Osteoblast (primary cell): ENCODE measurements at regions not wholly inside any gene's neighbourhood (a gene's known extent, or its start where the extent isn't known, plus 50 kb on each side); places are given as distances from the start of the nearest gene placed in this dataset.

ENCODE experiments used
- DNase-seq: peaks from one replicate; pipeline ENCODE4 v3.0.0; 2011; ENCODE audit warnings: low spot score, mixed read lengths; ENCODE audit not compliant: insufficient read length; ENCODE audit errors: missing footprints
- H2AFZ ChIP-seq: 2 replicates; pipeline ENCODE4 v1.6.0; 2011; ENCODE audit warnings: mild to moderate bottlenecking, low read length
- H3K27ac ChIP-seq: 2 replicates; pipeline ENCODE4 v1.5.1; 2011; ENCODE audit warnings: mild to moderate bottlenecking, low read depth, low read length, moderate library complexity
- H3K27me3 ChIP-seq: 2 replicates; pipeline ENCODE4 v1.6.0; 2012; ENCODE audit warnings: mild to moderate bottlenecking, control low read depth, inconsistent platforms, low read length, moderate library complexity; ENCODE audit not compliant: insufficient read depth
- H3K36me3 ChIP-seq: 2 replicates; pipeline ENCODE4 v1.5.1; 2011; ENCODE audit warnings: mild to moderate bottlenecking, low read length, control low read depth, moderate library complexity; ENCODE audit not compliant: insufficient read depth
- H3K4me1 ChIP-seq: 2 replicates; pipeline ENCODE4 v1.5.1; 2011; ENCODE audit warnings: mild to moderate bottlenecking, low read length, control low read depth, moderate library complexity; ENCODE audit not compliant: insufficient read depth
- H3K4me2 ChIP-seq: 2 replicates; pipeline ENCODE4 v1.6.0; 2011; ENCODE audit warnings: mild to moderate bottlenecking, low read length; ENCODE audit not compliant: insufficient read depth
- H3K4me3 ChIP-seq: fragments of 200-600 bp; sonication (generic); 3 replicates; pipeline ENCODE4 v1.5.1; 2012; ENCODE audit warnings: mild to moderate bottlenecking, low read length, inconsistent platforms; ENCODE audit not compliant: insufficient read depth
- H3K79me2 ChIP-seq: 2 replicates; pipeline ENCODE4 v1.6.0; 2012; ENCODE audit warnings: mild to moderate bottlenecking, low read length, control low read depth, inconsistent platforms; ENCODE audit not compliant: insufficient read depth
- H3K9me3 ChIP-seq: 2 replicates; pipeline ENCODE4 v1.5.1; 2011; ENCODE audit warnings: low read depth, low read length, control low read depth
- H4K20me1 ChIP-seq: 2 replicates; pipeline ENCODE4 v1.6.0; 2012; ENCODE audit warnings: mild to moderate bottlenecking, low read length, control low read depth; ENCODE audit not compliant: insufficient read depth
- CTCF ChIP-seq: IDR thresholded peaks from 2 replicates; pipeline ENCODE4 v1.5.1; 2011; ENCODE audit warnings: mild to moderate bottlenecking, low read depth, low read length, moderate library complexity; ENCODE audit errors: extremely low read depth

- DNase-seq: no peak
- Histone ChIP-seq H3K4me2 (no peak overlapping the region), H3K27me3 (no peaks in the 10 kb centered on the region), H3K4me1 (no peaks in the 10 kb centered on the region), H2AFZ (no peak overlapping the region), H3K4me3 (no peak overlapping the region), H3K9me3 (peaks cover 3% of the 10 kb centered on the region), H3K79me2 (no peaks in the 10 kb centered on the region), H4K20me1 (no peaks in the 10 kb centered on the region), H3K36me3 (no peaks in the 10 kb centered on the region), H3K27ac (no peak overlapping the region)
- no peak for TF ChIP-seq CTCF
These were observed 408.4 kb upstream of the EEF2KMT start for GRCh38 chr16:5506021-5506420.

- H3K9me3 ChIP-seq: peaks cover under 1% of the 10 kb centered on the region
These were observed 407.7 kb upstream of the EEF2KMT start for GRCh38 chr16:5505091-5505887.

GRCh38 chr16:5504064-5504781 is 406.6 kb upstream of the EEF2KMT start:
- H2AFZ ChIP-seq: no peak overlapping the region
- peaks cover 3% of the 10 kb centered on the region for H3K9me3 ChIP-seq

More at GRCh38 chr16:5505091-5505887, 407.7 kb upstream of the EEF2KMT start:
- Histone ChIP-seq H2AFZ (no peak overlapping the region), H3K36me3 (no peaks in the 10 kb centered on the region), H4K20me1 (no peaks in the 10 kb centered on the region), H3K4me2 (no peak overlapping the region), H3K4me1 (no peaks in the 10 kb centered on the region), H3K4me3 (no peak overlapping the region), H3K27ac (no peak overlapping the region), H3K79me2 (no peaks in the 10 kb centered on the region), H3K27me3 (no peaks in the 10 kb centered on the region)
- DNase-seq: no peak
- TF ChIP-seq CTCF: no peak

More at GRCh38 chr16:5504064-5504781, 406.6 kb upstream of the EEF2KMT start:
- Histone ChIP-seq H3K27me3 (no peaks in the 10 kb centered on the region), H3K4me2 (no peak overlapping the region), H3K27ac (no peak overlapping the region), H4K20me1 (no peaks in the 10 kb centered on the region), H3K4me3 (no peak overlapping the region), H3K4me1 (no peaks in the 10 kb centered on the region), H3K36me3 (no peaks in the 10 kb centered on the region), H3K79me2 (no peaks in the 10 kb centered on the region)
- no peak for DNase-seq
- TF ChIP-seq CTCF: no peak
